ENCODE measurements at regions not wholly inside any gene's neighbourhood (a gene's known extent, or its start where the extent isn't known, plus 50 kb on each side); places are given as distances from the start of the nearest gene placed in this dataset.

GRCh38 chr3:162945626-162946025 is 1449.0 kb downstream of the OTOL1 start:
- no peak for FAIRE-seq
- H3K4me3 ChIP-seq (ENCODE audit: low read depth, low read length) = no peak overlapping the region
- peak; percentile 4 for DNase-seq (ENCODE audit: low read depth)
- TF ChIP-seq, protein P1, sequence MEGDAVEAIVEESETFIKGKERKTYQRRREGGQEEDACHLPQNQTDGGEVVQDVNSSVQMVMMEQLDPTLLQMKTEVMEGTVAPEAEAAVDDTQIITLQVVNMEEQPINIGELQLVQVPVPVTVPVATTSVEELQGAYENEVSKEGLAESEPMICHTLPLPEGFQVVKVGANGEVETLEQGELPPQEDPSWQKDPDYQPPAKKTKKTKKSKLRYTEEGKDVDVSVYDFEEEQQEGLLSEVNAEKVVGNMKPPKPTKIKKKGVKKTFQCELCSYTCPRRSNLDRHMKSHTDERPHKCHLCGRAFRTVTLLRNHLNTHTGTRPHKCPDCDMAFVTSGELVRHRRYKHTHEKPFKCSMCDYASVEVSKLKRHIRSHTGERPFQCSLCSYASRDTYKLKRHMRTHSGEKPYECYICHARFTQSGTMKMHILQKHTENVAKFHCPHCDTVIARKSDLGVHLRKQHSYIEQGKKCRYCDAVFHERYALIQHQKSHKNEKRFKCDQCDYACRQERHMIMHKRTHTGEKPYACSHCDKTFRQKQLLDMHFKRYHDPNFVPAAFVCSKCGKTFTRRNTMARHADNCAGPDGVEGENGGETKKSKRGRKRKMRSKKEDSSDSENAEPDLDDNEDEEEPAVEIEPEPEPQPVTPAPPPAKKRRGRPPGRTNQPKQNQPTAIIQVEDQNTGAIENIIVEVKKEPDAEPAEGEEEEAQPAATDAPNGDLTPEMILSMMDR (IDR thresholded peaks at IDR 0.05; ENCODE audit: insufficient read depth, low read length, severe bottlenecking) = no peak
- no peaks in the 10 kb centered on the region for H3K36me3 ChIP-seq (ENCODE audit: control insufficient read depth, insufficient read depth, low read length)
- no peaks in the 10 kb centered on the region for H3K27me3 ChIP-seq (ENCODE audit: control insufficient read depth, insufficient read depth, low read length)

- H3K27me3 ChIP-seq (ENCODE audit: control insufficient read depth, insufficient read depth, low read length) = no peaks in the 10 kb centered on the region
- H3K4me3 ChIP-seq (ENCODE audit: low read depth, low read length) = no peak overlapping the region
- DNase-seq (ENCODE audit: low read depth) (no peak), FAIRE-seq (no peak)
- TF ChIP-seq, protein P1 (IDR thresholded peaks at IDR 0.05; ENCODE audit: insufficient read depth, low read length, severe bottlenecking) = no peak
- H3K36me3 ChIP-seq (ENCODE audit: control insufficient read depth, insufficient read depth, low read length) = no peaks in the 10 kb centered on the region
These were observed 1460.1 kb downstream of the OTOL1 start for GRCh38 chr3:162956711-162957110.

GRCh38 chr3:162960269-162960668 is 1463.7 kb downstream of the OTOL1 start:
- FAIRE-seq = no peak
- no peaks in the 10 kb centered on the region for H3K27me3 ChIP-seq (ENCODE audit: control insufficient read depth, insufficient read depth, low read length)
- TF ChIP-seq, protein P1 (IDR thresholded peaks at IDR 0.05; ENCODE audit: insufficient read depth, low read length, severe bottlenecking) = no peak
- no peak for DNase-seq (ENCODE audit: low read depth)
- H3K36me3 ChIP-seq (ENCODE audit: control insufficient read depth, insufficient read depth, low read length) = no peaks in the 10 kb centered on the region
- no peak overlapping the region for H3K4me3 ChIP-seq (ENCODE audit: low read depth, low read length)

- DNase-seq (ENCODE audit: low read depth) (no peak), FAIRE-seq (no peak)
- H3K36me3 ChIP-seq (ENCODE audit: control insufficient read depth, insufficient read depth, low read length) = no peaks in the 10 kb centered on the region
- H3K4me3 ChIP-seq (ENCODE audit: low read depth, low read length) = no peak overlapping the region
- TF ChIP-seq, protein P1 (IDR thresholded peaks at IDR 0.05; ENCODE audit: insufficient read depth, low read length, severe bottlenecking) = no peak
- no peaks in the 10 kb centered on the region for H3K27me3 ChIP-seq (ENCODE audit: control insufficient read depth, insufficient read depth, low read length)
These were observed 1473.7 kb downstream of the OTOL1 start for GRCh38 chr3:162970292-162970691.

- FAIRE-seq (no peak), DNase-seq (ENCODE audit: low read depth) (no peak)
- TF ChIP-seq, protein P1 (IDR thresholded peaks at IDR 0.05; ENCODE audit: insufficient read depth, low read length, severe bottlenecking) = no peak
- H3K27me3 ChIP-seq (ENCODE audit: control insufficient read depth, insufficient read depth, low read length) = no peaks in the 10 kb centered on the region
- no peaks in the 10 kb centered on the region for H3K36me3 ChIP-seq (ENCODE audit: control insufficient read depth, insufficient read depth, low read length)
- H3K4me3 ChIP-seq (ENCODE audit: low read depth, low read length) = no peak overlapping the region
These were observed 1475.1 kb downstream of the OTOL1 start for GRCh38 chr3:162971715-162972114.

- Histone ChIP-seq H3K4me3 (ENCODE audit: low read depth, low read length) (no peak overlapping the region), H3K36me3 (ENCODE audit: control insufficient read depth, insufficient read depth, low read length) (no peaks in the 10 kb centered on the region), H3K27me3 (ENCODE audit: control insufficient read depth, insufficient read depth, low read length) (no peaks in the 10 kb centered on the region)
- DNase-seq (ENCODE audit: low read depth) (no peak), FAIRE-seq (no peak)
- TF ChIP-seq, protein P1 (IDR thresholded peaks at IDR 0.05; ENCODE audit: insufficient read depth, low read length, severe bottlenecking) = no peak
These were observed 1476.9 kb downstream of the OTOL1 start for GRCh38 chr3:162973428-162973917.
